ENCODE measurements at regions not wholly inside any gene's neighbourhood (a gene's known extent, or its start where the extent isn't known, plus 50 kb on each side); places are given as distances from the start of the nearest gene placed in this dataset.

GRCh38 chr7:31398815-31399214, 58.3 kb upstream of the NEUROD6 start:
- DNase-seq, result no peak

DNA sequence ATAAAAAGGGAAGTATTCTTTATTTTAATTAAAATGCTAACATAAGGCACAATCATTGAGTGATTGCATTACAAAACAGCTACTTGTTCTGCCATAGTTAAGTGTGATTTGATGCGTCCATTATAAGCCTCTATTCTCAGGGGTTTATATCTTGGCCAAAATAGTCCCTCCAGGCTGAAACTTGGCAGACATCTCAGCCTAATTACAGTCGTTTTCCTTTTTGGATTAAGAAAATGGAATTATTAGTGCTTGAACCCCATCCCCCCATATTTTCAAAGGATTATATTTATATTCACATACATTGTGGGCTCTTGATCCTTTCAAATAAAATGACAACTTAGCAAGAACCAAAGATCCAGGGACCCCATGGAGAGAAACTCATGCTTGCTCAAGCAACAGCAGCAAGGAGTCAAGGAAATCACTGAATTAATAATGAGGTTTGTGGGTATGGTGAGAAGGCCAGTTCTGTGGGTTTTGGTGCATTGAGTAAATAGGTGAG, 66.7 kb upstream of the NEUROD6 start:
- DNase-seq, result no peak

- peak; percentile 73 for DNase-seq
These were observed 67.7 kb upstream of the NEUROD6 start for GRCh38 chr7:31408140-31408729.

GRCh38 chr7:31410265-31410664, 69.7 kb upstream of the NEUROD6 start:
- DNase-seq, result peak; percentile 47

DNA sequence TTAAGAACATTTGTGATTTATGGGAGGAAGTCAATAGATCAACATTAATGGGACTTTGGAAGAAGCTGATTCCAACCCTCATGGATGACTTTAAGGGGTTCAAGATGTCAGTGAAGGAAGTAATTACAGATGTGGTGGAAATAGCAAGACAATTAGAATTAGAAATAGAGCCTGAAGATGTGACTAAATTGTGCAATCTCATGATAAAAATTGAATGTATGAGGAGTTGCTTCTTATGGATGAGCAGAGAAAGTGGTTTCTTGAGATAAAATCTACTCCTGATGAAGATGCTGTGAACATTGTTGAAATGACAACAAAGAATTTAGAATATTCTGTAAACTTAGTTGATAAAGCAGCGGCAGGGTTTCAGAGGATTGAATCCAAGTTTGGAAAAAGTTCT, 70.9 kb upstream of the NEUROD6 start:
- no peak for DNase-seq

GRCh38 chr7:31413766-31414165, 73.2 kb upstream of the NEUROD6 start:
- no peak for DNase-seq

DNA sequence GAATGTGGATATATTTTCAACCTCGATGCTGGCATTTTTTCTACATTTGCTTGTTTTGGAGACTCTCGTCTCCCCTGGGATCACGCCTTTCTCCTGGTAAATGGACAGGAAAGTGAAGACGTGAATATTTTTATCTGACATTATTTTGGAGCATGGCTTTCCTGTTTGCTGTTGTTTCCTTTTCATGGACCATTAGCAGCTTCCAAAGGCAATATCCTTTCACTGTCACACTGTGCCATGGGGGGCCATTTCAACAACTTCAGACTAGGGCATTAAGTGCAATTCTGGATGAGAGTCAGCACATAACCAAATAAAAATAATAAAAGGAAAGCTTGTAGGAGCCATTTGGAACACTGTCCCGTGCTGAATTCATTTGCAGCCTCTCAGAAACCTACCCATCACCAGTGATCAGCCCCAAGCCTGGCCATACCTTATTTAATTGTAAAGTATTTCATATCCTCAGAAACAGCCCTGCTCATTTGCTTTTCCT, 75.9 kb upstream of the NEUROD6 start:
- no peak for DNase-seq

DNA sequence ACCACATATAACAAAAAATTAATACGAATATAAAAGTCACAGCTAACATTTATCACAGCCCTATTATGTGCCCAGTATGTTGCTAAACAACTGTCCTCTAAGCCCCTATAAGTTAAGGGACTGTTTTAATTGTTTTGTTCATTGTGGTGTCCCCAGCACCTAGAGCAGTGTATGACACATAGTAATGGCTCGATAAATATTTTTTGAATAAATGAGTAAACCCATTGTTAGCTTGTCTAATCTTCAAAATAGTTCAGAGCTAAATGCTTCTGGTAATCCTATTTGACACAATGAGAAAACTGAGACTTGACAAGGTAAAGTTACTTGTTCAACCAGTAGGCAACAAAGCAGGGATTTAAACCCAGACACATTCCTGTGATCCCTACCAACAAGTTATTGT, 78.4 kb upstream of the NEUROD6 start:
- DNase-seq, result no peak

DNA sequence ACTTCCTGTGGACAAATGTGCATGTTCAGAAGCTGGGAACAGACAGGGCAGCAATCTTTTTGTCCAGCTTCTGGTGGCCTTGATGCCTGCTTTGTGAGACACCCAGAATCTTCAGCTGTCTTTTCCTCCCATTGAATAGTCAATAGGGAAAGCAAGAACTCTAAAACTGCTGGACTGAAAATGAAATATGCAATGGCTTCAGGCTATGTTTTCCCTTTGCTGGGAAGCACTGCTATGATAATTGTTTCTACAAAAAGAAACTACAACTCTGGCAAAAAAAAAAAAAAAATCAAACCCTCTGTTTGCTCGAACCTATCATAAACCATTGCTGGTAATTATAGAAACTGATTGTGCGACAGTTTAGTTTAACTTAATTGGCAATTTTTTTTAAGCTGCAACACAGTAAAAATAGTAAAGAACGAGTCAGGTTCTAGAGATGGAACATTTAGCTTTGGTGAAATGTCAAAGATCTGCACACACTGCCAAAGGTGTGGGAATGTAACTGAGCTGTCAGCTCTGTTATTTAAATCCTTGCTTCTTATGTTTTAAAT, 79.1 kb upstream of the NEUROD6 start:
- DNase-seq, result no peak

DNA sequence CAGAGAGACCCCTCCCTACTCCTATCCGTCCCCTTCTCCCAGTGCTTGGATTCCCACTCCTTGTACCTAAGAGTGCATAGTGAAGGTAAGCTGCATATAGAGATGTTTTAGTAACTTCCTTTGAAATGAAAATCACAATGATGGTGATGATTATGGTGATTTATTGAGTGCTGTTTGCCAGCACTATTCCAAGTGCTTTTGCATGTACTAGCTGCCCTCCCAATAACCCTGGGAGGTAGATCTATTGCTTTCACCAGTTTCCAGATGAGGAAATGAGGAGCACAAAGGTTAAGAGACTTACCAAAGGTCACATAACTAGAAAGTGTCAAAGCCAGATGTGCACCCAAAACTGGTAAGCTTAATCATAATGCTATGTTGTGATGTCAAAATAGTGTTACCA, 80.4 kb upstream of the NEUROD6 start:
- DNase-seq, result no peak

GRCh38 chr7:31421607-31422006, 81.1 kb upstream of the NEUROD6 start:
- DNase-seq, result no peak

GRCh38 chr7:31423994-31424393, 83.5 kb upstream of the NEUROD6 start:
- no peak for DNase-seq

- DNase-seq, result peak; percentile 30
These were observed 81.7 kb upstream of the ITPRID1 start for GRCh38 chr7:31432176-31432575.

GRCh38 chr7:31432836-31433340, 81.0 kb upstream of the ITPRID1 start:
- DNase-seq, result peak; percentile 48

DNA sequence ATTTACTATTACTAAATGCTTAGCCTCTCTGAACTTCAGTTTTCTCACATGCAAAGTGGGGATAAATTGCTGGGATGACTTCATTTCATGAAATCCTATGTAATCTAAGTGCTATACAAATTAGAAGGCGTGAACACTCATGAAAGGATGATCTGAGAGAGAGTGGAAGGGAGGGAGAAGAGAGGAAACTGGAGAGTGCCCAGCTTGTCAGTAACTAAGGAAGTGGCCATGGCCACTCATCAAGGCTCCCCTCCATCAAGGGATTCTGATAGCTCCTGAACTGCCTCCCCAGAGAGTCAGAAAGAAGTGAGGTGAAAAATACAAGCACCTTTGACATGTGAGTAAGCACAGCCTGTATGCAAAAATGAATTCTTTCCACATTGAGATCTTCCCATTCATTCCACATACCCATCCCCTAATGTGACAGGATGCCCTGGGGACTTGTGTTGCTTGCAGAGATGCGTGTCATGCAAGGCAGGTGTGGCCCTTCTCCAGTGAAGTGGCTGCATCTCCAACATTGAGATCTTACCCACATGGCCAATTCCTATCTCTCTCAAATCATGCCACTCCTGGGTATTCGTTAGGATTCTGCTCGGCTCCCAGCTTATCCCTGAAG, 76.5 kb upstream of the ITPRID1 start:
- DNase-seq, result no peak

DNA sequence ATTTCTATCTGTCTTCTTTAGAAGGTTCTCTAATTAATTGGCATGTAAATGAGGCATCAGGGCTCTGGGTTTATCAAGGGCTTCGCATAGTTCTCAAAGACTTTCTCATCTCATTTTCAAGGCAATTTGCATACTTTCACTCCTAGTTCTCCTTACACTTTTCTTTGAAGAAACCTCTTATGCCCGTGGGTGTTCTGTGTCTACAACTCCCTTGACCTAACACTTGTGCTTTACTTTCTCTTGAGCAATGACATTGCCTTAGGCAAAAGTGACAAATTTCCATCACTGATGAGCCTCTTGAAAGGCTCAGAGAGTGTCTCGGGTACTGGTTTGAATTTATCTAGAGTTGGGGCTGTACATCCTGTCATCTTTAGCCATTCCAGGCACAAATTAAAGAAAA, 74.7 kb upstream of the ITPRID1 start:
- DNase-seq, result no peak

GRCh38 chr7:31440511-31440910, 73.4 kb upstream of the ITPRID1 start:
- no peak for DNase-seq

GRCh38 chr7:31442626-31443025, 71.3 kb upstream of the ITPRID1 start:
- DNase-seq, result no peak

GRCh38 chr7:31443457-31443856, 70.4 kb upstream of the ITPRID1 start:
- DNase-seq, result peak; percentile 37

DNA sequence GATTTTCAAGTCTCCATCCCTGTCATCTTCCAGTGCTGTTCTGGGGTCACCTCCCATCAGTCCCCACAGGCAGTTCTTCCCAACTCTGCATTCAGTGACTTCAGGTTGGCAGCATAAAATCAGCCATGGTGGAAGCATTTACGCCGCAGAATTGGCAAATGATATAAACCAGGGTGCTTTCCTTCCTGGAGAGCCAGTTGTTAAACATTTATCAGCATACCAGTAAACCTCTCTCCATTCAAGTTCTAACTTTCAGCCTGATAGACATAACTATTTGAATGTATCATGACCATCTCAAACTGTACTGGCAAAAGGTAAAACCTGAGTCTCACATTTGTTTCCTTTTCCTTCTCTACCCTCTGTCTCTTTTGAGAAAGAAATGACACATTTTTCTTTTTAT, 69.7 kb upstream of the ITPRID1 start:
- no peak for DNase-seq

DNA sequence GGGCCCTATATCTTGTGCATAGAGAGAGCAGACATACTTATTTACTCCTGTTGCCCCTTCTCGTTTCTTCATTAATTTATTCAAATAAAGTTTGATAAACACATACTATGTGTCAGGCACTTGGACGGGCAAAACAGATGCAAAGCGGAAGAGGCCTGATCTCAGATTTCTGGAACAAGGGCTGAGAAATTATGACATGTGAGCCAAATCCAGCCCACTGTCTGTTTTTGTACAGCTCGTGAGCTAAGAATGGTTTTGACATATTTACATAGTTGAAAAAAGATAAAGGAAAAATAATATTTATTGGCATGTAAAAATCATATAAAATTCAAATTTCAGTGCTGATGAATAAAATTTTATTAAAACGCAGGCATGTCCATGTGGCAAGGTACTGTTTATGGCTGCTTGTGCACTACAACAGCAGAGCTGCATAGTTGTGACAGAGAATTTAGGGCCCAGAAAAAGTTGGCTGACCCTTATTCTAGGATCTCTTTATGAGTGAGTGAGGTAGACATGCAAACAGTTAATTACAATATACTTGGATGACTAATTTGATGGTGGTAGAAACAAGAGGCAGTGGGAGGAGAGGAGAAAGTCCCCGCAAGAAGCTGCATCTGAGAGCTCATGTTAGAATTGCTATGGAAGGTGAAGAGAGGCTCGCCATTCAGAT, 68.1 kb upstream of the ITPRID1 start:
- DNase-seq, result no peak

DNA sequence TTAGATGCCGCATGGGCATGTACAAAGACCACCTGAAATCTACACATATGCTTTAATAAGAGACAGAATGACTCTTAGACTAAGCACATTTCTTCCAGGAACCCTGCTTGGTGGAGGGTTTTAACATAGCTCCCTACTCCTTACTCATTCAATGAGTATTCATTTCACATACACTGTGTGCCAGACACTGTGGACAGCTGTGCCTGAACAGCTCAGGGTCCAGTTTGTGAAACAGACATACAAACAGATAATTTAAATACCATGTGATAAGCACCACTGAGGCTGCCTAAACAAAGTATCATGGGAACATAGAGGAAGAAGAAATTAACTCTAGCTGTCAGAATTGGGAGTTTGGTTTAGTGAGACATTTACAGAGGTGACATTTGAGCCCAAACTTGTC, 65.2 kb upstream of the ITPRID1 start:
- no peak for DNase-seq

DNA sequence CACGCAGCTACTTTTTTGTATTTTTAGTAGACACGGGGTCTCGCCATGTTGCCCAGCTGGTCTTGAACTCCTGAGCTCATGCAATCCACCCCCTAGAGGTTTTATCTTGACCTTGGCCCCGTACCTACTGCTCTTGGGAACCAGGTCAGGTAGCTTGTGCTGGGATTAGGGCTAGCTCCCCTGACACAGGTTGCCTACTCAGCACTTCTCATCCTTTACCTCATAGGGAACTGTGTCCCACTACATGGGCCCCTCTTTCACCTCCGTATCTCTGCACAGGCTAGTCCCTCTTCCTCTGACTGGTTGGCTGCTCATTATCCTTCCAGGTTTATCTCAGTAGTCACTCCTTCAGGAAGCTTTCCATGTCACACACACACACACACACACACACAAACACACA, 58.0 kb upstream of the ITPRID1 start:
- no peak for DNase-seq

Measured in fibroblast of skin of right biceps (primary cell).